ENCODE measurements at regions not wholly inside any gene's neighbourhood (a gene's known extent, or its start where the extent isn't known, plus 50 kb on each side); places are given as distances from the start of the nearest gene placed in this dataset.

- TF ChIP-seq CTCF (conservative IDR thresholded peaks at IDR 0.05; ENCODE audit: low read depth, low read length) (no peak), MXI1 (IDR thresholded peaks at IDR 0.05; ENCODE audit: borderline replicate concordance, low read depth, low read length) (no peak), SMC3 (IDR thresholded peaks at IDR 0.05; ENCODE audit: low read depth, low read length) (no peak), POLR2A (IDR thresholded peaks at IDR 0.05; ENCODE audit: low read depth, low read length) (no peak), CHD1 (IDR thresholded peaks at IDR 0.05; ENCODE audit: low read depth, low read length) (no peak), RCOR1 (IDR thresholded peaks at IDR 0.05; ENCODE audit: insufficient replicate concordance, low read length) (no peak), CEBPB (IDR thresholded peaks at IDR 0.05; ENCODE audit: low read depth, low read length) (no peak), RAD21 (IDR thresholded peaks at IDR 0.05; ENCODE audit: low read length) (no peak)
Observed at GRCh38 chr11:112748713-112749543, 212.3 kb upstream of the NCAM1 start.
